GM19324 (cell line): ENCODE measurements at regions not wholly inside any gene's neighbourhood (a gene's known extent, or its start where the extent isn't known, plus 50 kb on each side); places are given as distances from the start of the nearest gene placed in this dataset.
A peak's percentile ranks its signal among the peaks of the same experiment; 100 is the strongest.
"Not testable (repeated sequence)": the region's sequence is repeated elsewhere in the genome, so short reads cannot be mapped to it uniquely, and the experiment has no call there.

Experiments
- ATAC-seq: cut with Tn5 transposase; IDR thresholded peaks from one replicate; pipeline ENCODE4 v1.9.1; 2021; ENCODE audit warnings: mild to moderate bottlenecking, moderate library complexity; ENCODE audit not compliant: unreplicated experiment, low FRiP score

DNA sequence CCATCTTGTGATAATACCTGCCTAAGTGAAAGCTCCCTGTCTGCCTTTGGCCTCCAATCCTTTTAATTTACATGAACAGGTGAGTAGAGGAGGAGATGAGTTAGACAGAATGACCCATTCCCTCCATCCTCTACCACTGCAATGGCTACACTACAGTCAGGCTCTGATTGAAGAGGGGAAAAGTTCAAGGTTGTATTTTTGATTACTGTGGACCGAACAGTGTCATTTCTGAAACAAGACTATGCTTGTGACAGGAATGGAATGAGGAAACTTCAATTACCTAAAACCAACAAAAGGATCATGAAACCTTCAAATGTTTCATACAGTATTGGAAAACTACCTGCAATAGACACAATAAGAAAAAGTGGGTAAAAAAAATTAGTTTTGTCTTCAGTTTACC is 85.5 kb upstream of the GBE1 start:
- ATAC-seq = no peak

DNA sequence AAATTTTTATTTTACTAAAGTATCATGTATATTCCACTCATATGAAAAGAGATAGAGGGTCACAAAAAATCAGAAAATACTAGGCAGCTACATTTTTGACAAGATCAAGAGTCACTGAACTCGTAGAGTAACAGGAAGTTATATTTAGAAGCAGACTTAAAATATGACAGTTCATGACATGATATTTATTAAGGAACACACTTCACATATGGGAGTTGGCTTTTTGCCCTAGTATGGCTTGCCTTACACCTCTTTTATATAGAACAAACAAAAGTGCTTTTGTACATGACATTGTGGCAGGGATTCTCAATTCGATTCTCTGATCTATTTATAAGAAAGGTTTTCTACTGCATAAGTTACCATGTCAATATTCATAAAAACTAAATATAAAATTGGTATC is 80.1 kb upstream of the GBE1 start:
- ATAC-seq = no peak

DNA sequence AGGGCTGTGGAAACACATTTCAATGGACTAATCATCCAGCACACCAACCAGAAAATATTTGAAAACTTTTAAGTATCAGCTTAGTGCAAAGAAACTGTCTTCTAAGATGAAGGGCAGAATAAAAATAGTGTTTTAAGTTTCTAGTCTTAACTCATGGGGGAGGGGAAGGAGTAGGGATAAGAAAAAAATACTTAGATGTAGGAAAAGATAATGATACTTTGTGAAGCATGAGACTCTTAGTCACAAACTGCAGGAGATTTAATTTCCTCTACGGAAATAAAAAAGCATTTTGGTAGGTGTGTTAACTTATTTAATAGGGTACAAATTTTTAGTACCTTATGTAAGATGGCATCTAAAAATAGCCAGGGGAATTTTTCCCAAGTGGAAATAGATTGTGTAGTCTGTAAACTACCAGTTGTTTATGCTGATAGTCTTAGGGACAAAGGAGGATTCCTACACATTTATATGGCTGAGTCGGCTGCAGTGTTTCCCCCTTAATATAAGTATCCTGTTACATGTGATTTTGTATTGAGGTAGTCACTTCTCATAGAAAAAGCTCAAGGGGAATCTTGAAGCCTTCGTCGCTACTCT is 78.2 kb upstream of the GBE1 start:
- no peak for ATAC-seq

- no peak for ATAC-seq
These were observed 77.0 kb upstream of the GBE1 start for GRCh38 chr3:81838457-81838856.

- no peak for ATAC-seq
These were observed 75.7 kb upstream of the GBE1 start for GRCh38 chr3:81837071-81837593.

GRCh38 chr3:81829937-81830336 is 68.5 kb upstream of the GBE1 start:
- ATAC-seq = no peak

GRCh38 chr3:81829272-81829671 is 67.8 kb upstream of the GBE1 start:
- not testable (repeated sequence) for ATAC-seq

- peak; percentile 94 for ATAC-seq
These were observed 62.5 kb upstream of the GBE1 start for GRCh38 chr3:81823882-81824395.

DNA sequence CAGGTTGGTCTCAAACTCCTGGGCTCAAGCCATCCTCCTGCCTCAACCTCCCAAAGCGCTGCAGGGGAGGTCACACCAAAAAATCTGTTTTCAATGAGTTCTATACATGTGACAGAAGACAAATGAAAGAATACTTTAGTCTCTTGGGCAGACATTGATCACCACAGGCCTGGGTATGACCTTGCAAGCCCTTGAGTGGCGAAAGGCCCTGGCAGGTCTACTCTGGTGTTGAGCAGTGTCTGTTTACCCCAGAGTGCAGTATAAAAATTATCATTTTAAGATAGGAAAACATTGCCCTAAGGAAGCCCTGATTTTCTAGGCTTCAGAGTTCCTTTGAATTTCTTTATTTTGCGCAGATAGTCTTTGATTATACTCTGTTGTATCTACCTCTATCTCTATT is 61.6 kb upstream of the GBE1 start:
- ATAC-seq = no peak

DNA sequence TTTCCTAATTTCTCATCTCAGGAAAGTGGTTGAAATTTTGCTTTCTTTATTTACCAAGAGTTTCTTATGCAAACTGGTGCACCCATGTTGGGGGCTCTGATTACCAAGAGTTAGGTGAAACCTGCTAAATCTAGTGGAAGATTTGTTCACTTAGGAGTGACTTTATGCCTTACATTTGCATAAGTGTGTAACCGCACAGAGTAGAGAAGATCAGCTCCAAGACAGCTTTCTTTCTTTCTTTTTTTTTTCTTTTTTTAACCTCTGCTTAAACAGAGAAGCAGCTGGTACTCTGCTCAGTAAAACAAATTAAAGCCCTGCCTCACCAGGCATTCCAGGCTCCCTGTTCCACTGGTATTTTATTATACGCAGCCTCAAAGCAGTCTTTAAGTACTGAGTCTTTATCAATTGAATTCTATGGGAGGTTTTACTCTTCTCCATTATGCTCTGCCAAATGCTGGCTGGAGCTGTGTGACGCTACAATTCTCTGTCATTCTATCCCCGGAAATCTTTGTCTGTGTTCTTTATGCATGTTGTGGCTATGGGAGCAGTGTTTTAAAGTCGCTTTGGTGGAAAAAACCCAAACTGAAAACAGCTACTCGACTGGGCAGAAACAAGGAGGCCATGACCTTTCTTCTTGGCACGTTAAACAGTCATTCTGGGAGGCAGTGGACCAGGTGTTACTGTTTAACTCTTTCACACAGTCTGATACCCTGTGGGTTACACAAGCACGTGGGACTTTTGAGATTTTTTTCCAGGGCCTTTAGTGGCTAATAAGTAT is 55.2 kb upstream of the GBE1 start:
- peak; percentile 93 for ATAC-seq

GRCh38 chr3:81812098-81812497 is 50.7 kb upstream of the GBE1 start:
- not testable (repeated sequence) for ATAC-seq
